CMK (cell line): ENCODE measurements at regions not wholly inside any gene's neighbourhood (a gene's known extent, or its start where the extent isn't known, plus 50 kb on each side); places are given as distances from the start of the nearest gene placed in this dataset.

Experiments used
- DNase-seq: peaks from one replicate; pipeline ENCODE4 v3.0.0-alpha.2; 2010; ENCODE audit warnings: low read depth

DNA sequence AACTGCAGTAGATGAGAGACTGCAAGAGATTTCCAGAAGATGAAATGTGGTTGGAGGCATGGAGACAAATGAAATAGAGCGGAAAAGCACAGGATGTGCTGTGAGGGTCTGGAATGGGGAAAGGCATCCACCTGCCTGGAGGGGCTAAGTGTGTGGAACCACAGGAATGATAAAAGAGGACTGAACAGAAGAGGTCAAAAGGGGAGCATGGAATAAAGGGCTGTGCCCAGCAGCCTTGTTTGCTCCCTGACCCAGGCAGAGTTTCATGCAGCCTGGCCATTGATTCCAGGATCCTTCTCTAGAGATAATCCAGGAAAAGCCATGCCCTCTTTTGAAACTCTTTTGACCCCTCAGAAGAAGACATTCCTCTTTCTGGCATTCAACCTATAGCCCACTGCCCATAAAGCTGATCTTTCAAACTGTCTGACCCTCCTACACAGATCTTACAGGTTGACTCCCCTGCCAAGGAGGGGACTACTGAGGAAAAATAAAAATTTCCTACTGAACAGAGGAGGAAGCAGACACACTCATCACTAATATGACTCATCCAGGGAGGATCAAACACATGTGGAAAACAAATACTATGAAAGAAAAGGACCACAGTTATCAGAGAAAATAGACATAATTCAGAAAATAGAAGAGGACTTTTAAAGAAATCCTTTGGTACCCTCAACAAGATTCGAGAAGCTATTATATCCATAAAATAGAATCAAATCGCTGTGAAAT lies 273.5 kb upstream of the PCSK5 start:
- no peak for DNase-seq

DNA sequence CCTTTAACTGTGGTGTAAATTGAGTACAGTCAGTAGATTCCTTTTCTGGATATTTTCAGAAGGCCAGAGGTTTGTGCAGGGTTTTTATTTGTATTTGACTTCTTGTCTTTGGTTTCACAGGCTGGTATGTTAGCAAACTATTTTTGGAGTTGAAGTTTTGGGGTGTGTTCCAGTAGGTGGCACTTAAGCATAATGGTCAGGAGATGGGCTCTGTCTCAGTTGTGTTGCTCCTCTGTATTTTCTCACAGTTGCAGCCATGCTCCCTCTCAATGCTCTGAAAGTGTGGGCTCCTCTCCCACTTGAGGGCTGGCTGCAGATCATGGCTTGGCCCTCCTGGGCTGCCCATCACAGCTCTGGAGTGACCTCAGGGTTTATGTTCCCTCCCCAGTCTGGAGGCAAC lies 267.0 kb upstream of the PCSK5 start:
- DNase-seq: no peak

DNA sequence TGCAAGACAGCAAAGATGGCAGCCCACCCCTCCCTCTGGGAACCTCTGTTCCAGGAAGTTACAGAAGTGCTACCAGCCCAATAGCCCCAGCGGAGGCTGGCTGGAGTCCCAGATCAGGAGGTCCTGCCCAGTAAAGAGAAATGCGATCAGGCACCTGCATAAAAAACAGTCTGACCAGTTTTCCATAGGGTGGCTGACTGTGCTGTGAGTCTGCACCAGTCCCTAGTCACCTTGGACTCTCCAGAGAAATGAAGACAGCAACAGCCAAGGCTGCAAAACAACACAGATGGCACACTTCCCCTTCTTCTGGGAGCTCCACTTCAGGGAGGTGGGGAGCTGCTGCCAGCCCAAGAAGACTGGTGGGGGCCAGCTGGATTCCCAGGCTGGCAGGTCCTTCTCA lies 265.5 kb upstream of the PCSK5 start:
- no peak for DNase-seq

DNA sequence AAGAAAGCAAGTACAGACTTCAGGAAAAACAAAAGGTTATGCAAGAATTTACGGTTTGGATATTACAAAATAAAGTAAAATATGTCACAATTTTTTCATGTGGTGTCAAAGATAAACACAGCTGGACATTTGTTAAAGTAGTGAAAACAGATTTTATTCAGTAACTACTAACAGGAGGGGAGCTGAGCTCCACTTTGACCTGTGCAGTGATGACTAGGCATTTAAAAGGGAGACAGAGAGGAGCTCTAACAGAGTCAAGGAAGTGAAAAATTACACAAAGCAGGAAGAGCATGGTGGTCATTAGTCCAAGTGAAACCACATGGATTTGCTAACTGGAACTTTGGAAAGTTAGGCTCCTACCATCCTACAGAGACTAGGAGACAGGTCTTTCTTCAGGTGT lies 263.6 kb upstream of the PCSK5 start:
- DNase-seq: no peak

DNA sequence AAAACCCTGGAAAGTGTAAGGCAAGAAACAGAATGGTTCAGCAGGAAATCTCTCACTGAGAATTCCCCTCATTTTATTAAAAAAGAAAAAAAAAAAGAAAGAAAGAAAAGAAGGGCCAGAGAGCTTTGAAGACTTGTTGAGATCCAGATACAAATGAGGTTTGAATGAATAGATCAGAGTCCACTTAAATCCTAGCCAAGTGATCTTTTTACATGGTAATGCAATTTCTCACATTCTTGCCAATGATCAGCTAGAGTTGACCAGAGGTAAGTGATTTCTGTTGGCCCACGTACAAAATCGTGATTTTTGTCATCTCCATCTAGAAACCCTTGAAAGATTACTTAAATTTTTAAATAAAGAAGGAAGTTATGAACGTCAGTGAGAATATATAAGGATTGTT lies 261.5 kb upstream of the PCSK5 start:
- no peak for DNase-seq

DNA sequence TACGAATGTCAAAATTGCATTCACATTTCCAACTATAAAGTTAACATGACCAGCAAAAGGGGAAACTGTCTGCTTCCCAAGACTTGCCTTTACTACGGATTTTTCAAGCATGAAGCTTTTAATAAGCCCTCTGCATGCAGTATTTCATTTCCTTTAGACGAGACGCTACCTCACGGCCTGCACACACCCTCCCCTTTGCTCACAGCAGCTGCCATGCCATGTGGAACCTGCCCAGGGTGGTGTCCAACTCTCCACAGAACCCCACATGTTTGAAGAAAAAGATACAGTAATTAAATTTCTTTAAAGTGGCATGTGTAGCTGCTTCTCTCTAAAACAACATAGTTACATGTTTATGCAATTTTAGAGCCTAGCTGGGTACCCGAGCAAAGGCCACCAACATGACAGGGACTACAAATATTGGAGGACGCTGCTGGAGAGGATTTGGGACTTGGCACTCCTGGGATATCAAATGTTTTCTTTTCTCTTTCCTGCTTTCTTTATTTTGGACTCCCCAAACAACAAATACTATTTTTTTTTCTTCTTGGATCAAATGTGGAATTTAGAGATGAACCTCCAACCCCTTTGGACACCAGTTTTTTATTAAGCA lies 256.9 kb upstream of the PCSK5 start:
- DNase-seq: no peak

DNA sequence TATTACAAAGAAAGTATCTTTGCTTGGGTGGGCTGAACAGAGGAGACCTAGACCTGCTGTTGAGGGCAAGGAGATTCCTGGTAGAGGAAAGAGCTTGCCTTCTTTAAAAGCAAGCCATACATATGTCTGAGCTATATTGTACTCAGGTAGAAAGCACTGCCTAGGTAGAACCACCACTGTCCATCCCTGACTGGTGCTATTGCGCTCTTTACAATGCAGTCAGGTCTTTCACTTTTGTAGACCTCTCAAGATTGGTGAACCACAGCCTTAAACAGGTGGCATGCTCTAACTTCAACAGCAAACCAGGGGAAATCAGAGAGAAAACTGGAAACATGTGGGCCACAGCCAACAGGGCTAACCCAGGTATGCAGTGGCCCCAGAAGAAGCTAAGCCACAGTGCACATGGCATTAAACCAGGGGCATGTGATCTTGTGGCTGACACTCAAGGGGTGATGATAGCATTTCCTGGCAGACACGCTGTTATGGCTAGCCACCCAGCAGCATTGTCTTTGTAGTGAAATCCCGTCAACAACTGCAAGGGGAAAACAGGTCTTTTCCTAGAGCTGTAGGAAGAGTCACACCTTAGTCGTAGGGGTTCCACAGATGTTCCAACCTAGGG lies 253.9 kb upstream of the PCSK5 start:
- DNase-seq: no peak

DNA sequence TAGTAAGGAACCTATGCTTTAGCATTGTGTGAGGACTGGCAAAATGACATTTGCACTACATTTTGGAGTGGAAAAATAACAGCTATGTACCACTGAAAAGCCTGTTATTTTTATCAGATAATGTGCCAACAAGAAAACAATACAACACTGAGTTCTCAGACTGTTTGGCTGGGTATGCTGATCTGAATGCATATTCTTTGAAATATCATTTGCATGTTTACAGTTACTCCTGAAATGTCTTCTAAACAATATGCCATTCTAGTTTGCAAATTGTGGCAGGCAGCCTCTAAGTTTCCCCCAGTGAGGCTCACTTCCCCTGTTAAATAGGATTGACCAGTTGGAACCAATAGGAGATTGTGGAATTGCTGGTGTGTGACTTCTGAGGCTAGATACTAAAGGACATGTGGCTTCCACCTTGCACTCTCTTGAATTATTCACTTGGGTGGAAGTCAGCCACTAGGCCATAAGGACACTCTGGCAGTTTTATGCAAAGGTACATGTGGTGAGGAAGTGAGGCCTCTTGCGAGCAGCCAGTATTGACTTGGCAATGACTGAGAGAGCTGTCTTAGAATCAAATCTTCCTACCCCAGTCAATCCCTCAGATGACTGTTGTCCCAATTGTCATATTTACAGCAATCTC lies 250.4 kb upstream of the PCSK5 start:
- DNase-seq: no peak

DNA sequence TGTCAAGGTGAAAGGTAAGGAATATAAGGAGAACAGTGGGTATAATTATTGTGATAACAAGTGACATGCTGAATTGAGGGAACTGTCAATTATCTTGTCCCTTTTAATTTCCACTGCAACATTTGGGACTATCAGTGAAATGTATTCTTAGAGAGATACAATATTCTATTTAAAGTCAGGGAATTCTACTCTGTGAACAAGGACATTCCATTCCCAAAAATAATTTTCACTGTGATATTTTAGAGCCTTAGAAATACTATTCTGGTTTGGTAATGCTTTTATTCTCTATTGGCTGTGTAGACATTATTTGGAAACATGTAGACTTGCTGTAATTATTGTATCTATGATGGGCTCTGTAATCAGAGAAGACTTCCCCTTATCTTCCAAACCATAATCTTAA lies 248.0 kb upstream of the PCSK5 start:
- no peak for DNase-seq

DNA sequence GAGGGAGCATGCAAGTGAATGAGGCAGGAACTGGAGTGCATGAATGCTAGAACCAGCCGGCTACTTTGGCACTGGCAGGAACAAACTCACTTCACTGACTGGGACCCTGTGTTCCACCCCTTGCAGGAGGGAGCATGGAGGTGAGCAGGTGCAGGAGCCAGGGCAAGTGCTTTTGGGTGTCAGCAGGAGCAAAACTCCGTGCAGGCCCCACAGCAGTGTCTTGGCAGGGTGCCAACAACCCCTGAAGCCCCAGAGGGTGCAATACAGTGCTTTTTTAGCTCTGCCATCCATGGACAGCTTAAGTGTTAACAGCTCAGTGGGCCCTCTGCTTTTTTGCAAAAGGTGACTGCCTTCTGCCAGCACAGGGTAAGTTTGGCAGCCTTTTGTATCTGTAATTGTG lies 245.8 kb upstream of the PCSK5 start:
- no peak for DNase-seq

DNA sequence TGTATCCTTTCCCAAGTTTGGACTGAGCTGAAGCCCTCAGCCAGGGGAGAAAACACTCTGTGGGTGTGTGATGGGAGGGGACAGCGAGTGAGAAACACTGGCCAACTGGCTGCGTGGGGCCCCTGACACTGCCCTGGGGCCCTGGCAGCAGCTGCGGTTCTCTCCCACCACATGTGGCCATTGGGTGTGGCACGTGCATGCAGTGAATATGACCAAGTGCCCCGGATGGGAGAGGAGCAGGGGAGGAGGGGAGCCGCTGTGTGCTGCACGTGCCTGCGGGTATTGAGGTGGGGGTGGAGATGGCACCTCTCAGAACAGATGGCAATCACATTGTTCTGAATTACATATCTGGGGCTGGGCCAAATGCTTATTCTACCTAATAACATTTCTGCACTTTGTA lies 242.4 kb upstream of the PCSK5 start:
- DNase-seq: no peak

DNA sequence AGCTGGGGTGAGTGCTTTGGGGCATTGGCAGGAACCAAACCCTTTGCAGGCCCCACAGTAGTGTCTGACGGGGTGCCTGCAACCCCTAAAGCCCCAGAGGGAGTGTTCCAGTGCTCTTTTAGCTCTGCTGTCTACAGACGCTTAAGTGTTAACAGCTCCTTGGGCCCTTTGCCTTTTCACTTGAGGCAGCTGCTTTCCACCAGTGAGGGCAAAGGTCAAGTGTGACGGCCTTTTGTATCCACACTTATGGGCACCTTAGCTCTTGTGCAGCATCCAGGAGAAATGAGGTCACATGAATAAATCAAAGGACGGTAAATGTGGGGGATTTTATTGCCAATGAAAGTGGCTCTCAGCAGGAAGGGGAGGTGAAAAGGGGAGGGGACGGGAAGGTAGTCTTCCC lies 241.4 kb upstream of the PCSK5 start:
- no peak for DNase-seq

DNA sequence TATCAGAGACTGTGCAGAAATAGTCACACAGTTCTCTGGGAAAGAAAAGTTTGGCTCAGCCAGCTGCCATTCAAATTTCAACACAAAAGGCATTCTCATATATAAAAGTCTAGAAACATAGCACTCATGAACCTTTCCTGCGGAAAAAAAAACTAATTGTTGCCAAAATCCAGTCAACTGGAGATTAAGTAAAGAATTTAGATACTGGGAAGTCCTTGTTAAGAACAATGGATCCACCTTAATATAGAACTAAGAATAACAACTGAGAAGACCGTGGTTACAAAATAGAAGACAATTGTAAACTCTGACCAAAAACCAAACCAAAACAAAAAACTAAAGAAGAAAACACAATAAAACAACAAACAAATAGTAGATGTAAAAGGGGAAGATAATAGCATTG lies 238.8 kb upstream of the PCSK5 start:
- DNase-seq: no peak

DNA sequence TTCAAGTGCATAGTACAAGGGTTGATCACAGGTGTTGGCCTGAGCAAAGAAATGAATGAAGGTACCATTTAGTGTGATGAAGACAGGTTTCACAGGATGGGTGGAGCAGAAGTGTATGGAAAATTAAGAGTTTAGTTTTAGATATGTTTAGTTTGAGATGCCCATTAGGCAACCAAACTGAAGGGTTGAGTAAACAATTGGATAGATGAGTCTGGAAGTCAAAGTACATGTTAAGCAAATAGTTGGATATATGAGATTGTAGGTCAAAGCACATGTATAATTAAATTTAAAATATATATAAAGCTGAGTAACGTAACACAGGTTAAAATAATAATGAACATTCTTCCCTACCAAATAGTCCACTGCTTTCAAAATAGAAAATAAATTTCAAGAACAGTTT lies 237.1 kb upstream of the PCSK5 start:
- DNase-seq: no peak

DNA sequence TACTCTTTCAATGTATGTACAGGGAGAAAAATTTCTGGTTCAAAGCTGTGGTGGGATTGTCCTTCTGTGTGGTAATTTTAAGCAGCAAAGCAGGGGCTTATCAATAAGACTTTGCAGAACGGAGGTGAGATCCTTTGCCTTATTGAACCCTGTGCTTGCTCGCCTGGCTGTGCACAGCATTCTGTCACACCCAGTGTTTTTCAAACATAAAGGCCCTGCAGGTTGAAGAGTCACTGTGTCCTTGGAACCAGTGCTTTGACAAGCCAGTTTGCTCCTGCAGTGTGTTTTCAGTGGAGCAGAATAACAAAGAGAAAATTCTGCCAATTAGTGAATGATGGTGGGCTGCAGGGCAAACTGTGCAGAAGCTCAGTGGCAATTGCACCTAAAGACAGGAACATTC lies 236.7 kb upstream of the PCSK5 start:
- no peak for DNase-seq

DNA sequence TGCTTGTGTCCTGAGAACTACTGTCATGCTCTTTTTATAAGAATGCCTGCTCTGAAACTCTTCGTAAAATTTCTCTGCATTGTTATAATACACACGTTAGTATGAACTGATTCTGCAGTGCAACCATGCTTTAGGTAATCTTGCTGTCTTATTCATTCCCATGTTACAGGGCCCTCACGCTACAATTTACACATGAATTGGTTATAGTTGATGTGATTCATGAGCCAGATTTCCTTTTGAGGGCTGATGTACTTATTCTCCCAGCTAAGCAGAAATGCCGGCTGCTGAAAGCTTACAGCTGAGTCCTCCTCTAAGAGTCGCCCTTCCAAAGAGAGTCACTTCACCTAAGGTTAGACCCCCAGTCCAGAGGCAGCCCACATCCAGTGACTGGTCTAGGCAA lies 233.5 kb upstream of the PCSK5 start:
- no peak for DNase-seq

DNA sequence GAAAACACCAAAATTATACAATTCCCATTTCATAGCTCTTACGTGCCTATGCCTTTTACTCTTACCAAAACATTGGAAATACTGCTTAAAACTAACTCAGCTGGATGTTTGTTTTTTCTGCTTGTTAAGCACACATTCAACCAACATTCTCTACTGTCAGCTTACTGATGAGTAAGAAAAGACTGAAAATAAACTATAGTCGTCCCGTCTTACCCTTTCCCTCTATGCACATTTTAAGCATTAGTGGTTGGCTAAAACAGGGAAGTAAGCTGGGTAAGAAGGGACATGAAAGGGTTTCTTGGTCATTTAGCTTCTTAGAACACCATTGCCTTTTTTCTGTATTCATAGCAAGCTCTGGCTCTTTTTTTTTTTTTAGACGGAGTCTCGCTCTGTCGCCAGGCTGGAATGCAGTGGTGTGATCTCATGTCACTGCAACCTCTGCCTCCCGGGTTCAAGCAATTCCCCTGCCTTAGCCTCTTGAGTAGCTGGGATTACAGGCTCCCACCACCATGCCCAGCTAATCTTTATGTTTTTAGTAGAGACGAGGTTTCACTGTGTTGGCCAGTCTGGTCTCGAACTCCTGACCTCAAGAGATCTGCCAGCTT lies 232.1 kb upstream of the PCSK5 start:
- no peak for DNase-seq

DNA sequence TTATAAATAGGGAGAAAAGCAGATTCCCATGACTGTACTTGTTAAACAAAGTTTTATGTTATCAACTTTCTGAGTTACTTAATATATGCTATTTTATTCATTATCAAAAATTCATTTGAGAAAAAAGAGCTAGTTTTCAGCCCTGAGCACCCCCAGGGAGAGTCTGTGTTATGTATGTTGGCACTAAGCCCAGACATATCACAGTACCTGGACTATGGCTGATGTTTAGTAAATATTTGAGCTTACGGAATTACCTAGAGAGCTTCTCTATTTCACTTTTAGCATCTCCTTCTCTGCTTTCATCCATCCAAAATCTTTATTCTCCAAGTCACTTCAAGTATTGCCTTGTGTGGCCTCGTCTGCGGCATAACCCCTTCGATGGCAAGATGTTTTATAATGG lies 225.9 kb upstream of the PCSK5 start:
- no peak for DNase-seq

DNA sequence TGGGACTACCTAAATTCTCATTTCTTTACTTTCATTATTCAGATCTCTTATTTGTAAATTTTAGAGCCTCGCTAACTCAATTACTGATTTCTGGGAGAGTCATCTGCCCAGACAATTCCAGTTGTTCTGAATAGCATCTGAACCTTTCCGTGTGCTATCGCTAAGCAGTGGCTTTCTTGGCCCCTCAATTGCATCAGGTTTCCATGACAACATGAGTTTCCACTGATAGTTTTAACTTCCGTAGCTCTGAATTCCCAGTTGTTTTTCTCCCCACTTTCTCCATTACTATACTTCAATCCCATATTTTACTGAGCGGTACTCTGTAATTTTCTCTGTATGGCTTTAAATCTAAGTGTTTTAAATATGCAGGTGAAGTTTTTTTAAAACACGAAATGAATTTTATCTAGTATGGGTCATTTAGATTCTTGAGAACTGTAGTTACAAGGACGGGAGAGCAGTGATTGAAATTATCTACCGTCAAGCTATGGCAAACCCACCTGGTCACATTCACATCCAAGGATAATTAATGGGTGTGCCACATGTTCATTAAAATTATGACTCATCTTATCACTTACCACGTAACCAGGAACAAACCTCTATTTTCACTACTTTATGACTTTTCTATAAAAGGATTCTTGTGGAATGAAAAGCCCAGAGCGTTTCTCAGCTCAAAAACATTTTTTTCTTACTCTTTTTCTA lies 223.5 kb upstream of the PCSK5 start:
- DNase-seq: no peak

DNA sequence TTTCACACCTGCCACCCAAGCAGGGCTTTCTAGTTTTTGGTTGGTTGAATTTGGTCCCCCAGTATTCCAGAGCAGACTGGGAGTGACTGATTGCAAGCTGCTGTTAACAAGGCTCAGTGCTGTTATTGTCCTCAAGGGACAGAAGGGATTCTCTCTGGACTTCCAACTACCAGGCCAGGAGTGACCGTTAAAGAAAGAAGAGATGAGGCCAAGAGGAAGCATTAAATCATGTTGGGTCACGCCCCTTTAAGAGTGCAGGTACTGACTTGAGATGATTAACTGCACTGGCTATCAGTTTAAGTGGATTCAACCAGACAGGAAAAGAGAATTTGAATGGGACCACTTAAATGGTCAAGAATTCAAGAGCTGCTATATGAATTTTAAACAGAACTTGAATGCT lies 220.8 kb upstream of the PCSK5 start:
- no peak for DNase-seq

DNA sequence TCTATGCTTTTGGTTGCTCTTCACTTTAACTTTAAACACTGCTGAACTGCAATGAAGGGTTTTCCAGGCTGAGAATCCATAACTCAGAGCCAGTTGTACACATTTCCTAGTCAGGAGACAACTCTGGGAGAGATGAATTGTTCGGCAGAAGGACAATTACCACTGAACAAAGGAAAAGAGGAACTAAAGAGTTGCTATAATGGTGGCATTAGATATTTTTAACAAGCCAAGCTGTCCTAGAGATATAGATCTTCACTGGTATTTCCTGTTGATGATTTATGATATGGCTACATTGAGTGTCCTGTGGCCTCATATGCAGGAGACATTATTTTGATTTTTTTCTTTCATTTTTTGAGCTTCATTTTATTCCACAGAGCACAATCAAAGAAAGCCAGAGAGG lies 219.1 kb upstream of the PCSK5 start:
- no peak for DNase-seq

DNA sequence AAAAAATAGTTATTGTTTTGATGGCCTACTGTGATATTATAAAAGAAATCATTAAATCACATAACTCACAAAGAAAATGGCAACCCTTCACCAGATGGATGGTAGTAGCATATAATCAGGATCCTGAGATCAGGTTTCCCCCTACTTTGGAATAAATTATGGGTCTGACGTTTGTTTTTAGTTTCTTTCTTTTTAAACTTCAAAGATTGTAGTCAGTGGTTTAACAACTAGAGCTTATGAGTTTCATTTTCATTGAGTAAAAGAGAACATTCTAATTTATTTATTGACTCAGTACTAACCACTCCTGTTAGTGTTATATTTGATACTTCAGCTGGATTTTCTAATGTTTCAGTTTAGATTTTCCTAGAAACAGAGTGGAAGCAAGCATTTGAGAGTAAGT lies 218.0 kb upstream of the PCSK5 start:
- DNase-seq: no peak
